ENCODE measurements at regions not wholly inside any gene's neighbourhood (a gene's known extent, or its start where the extent isn't known, plus 50 kb on each side); places are given as distances from the start of the nearest gene placed in this dataset.
"Not testable (repeated sequence)": the region's sequence is repeated elsewhere in the genome, so short reads cannot be mapped to it uniquely, and the experiment has no call there.

DNA sequence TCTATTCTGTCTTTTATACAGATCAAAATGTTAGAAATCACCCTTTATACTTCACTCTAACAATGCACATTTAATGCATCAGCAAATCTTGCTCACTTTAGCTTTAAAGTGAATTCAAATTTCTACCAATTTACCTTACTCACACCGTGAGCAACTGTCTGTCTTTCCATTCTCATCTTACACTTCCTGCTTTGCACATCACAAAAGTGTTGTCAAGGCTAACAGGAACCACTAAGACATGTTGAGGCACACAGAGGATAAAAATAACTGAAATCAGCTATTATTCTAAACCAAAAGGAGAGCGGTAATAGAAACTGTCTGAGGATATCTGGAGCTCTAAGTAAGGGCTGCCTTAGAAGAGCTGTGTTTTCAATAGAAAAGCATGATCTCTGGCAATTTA lies 519.9 kb downstream of the ZBBX start:
- intact Hi-C loops (cut with DNase I) = no loop called here
- Histone ChIP-seq H3K9me3 (no peaks in the 10 kb centered on the region), H3K4me3 (no peak overlapping the region), H3K36me3 (no peaks in the 10 kb centered on the region), H3K4me1 (no peaks in the 10 kb centered on the region), H3K27me3 (no peaks in the 10 kb centered on the region), H3K27ac (no peak overlapping the region)
- no peak for DNase-seq (ENCODE audit: low spot score in 2 of 2)
- TF ChIP-seq, protein P1, sequence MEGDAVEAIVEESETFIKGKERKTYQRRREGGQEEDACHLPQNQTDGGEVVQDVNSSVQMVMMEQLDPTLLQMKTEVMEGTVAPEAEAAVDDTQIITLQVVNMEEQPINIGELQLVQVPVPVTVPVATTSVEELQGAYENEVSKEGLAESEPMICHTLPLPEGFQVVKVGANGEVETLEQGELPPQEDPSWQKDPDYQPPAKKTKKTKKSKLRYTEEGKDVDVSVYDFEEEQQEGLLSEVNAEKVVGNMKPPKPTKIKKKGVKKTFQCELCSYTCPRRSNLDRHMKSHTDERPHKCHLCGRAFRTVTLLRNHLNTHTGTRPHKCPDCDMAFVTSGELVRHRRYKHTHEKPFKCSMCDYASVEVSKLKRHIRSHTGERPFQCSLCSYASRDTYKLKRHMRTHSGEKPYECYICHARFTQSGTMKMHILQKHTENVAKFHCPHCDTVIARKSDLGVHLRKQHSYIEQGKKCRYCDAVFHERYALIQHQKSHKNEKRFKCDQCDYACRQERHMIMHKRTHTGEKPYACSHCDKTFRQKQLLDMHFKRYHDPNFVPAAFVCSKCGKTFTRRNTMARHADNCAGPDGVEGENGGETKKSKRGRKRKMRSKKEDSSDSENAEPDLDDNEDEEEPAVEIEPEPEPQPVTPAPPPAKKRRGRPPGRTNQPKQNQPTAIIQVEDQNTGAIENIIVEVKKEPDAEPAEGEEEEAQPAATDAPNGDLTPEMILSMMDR (IDR thresholded peaks at IDR 0.05) = no peak

DNA sequence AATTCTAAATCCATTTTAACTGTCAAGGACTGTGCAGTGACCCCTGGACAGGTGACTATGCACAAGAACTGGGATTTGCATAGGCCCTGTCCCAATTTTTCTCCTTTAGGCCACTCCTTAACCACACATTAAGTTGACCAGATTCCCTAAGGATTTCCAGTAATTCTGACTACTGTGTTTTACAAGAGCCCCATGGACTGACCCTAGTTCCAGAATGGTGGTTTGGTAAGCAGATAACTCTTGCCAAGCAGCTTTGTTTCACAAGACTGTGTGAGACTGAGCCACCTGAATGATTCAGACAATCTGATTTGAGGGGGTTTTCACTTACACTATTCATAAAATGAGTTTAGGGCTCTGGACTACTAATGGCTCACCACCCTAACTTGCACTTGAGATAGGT lies 535.8 kb downstream of the ZBBX start:
- Histone ChIP-seq H3K27me3 (no peaks in the 10 kb centered on the region), H3K27ac (no peak overlapping the region), H3K9me3 (no peaks in the 10 kb centered on the region), H3K4me3 (no peak overlapping the region), H3K4me1 (no peaks in the 10 kb centered on the region), H3K36me3 (no peaks in the 10 kb centered on the region)
- no peak for DNase-seq (ENCODE audit: low spot score in 2 of 2)
- intact Hi-C loops (cut with DNase I) = no loop called here
- TF ChIP-seq, protein P1 (IDR thresholded peaks at IDR 0.05) = no peak

- H3K4me3 ChIP-seq; H3K4me1 ChIP-seq; H3K27me3 ChIP-seq; DNase-seq (ENCODE audit: low spot score in 2 of 2); H3K27ac ChIP-seq; H3K9me3 ChIP-seq; H3K36me3 ChIP-seq; intact Hi-C loops (cut with DNase I): not testable (repeated sequence)
Measured at GRCh38 chr3:166842784-166843183, 537.3 kb downstream of the ZBBX start.

DNA sequence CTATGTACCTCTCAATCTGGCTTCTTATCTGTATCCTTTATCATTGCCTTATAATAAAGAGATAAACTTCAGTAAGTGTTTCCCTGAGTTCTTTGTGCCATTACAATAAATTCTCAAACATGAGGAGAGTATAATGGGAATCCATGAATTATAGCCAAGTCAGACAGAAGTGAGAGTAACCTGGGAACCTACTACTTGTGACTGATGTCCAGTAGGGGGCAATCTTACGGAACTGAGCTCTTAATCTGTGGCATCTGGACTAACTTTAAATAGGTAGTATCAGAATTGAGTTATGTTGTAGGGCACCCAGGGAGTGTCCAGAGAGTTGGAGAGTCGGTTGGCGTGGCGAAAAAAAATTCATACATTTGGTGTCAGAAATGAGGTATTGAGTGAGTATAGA lies 542.6 kb downstream of the ZBBX start:
- no peaks in the 10 kb centered on the region for H3K4me1 ChIP-seq
- intact Hi-C loops (cut with DNase I) = no loop called here
- H3K36me3 ChIP-seq = no peaks in the 10 kb centered on the region
- H3K4me3 ChIP-seq = no peak overlapping the region
- H3K27me3 ChIP-seq = no peaks in the 10 kb centered on the region
- TF ChIP-seq, protein P1 (IDR thresholded peaks at IDR 0.05) = no peak
- DNase-seq (ENCODE audit: low spot score in 2 of 2) = no peak
- no peaks in the 10 kb centered on the region for H3K9me3 ChIP-seq
- H3K27ac ChIP-seq = no peak overlapping the region

- TF ChIP-seq, protein P1 (IDR thresholded peaks at IDR 0.05) = no peak
- H3K4me3 ChIP-seq = no peak overlapping the region
- no peak for DNase-seq (ENCODE audit: low spot score in 2 of 2)
- no peaks in the 10 kb centered on the region for H3K36me3 ChIP-seq
- no peak overlapping the region for H3K27ac ChIP-seq
- intact Hi-C loops (cut with DNase I) = no loop called here
- H3K4me1 ChIP-seq = no peaks in the 10 kb centered on the region
- no peaks in the 10 kb centered on the region for H3K9me3 ChIP-seq
- no peaks in the 10 kb centered on the region for H3K27me3 ChIP-seq
Measured at GRCh38 chr3:166836836-166837235, 543.3 kb downstream of the ZBBX start.

DNA sequence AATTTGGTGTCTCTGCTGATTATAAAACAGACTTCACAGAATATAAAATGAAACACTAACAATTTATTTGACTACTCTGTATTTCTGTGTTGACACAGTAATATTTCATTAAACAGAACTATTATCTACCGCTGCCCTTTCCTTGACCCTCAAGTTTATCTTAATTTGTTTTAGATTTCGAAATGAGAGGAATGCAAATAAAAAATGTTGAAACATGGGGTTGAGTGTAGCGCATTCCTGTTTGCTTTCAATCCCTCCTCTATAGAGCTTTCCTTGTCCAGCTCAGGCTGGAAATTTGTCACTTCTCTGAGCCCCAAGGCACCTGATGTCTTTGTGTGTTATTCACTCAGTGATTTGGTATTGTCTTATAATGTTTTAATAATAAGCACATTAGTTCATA lies 550.2 kb downstream of the ZBBX start:
- intact Hi-C loops (cut with DNase I) = no loop called here
- Histone ChIP-seq H3K9me3 (no peaks in the 10 kb centered on the region), H3K27me3 (no peaks in the 10 kb centered on the region)

More for the DNA sequence above, 550.2 kb downstream of the ZBBX start:
- Histone ChIP-seq H3K36me3 (no peaks in the 10 kb centered on the region), H3K27ac (no peak overlapping the region), H3K4me3 (no peak overlapping the region), H3K4me1 (no peaks in the 10 kb centered on the region)
- TF ChIP-seq, protein P1 (IDR thresholded peaks at IDR 0.05) = no peak
- no peak for DNase-seq (ENCODE audit: low spot score in 2 of 2)

All from ascending aorta (tissue), 2 donors.